H9 (cell line): ENCODE measurements at regions not wholly inside any gene's neighbourhood (a gene's known extent, or its start where the extent isn't known, plus 50 kb on each side); places are given as distances from the start of the nearest gene placed in this dataset.

Source experiments
- DNase-seq: peaks from one replicate; pipeline ENCODE4 v3.0.0-alpha.2; 2017
- H2AFZ ChIP-seq: one replicate; pipeline ENCODE4 v1.6.1; 2013; ENCODE audit warnings: mild to moderate bottlenecking, low read length, control low read depth, moderate library complexity
- H2AK5ac ChIP-seq: 2 replicates; pipeline ENCODE4 v1.6.1; 2013; ENCODE audit warnings: low read length, control low read depth, mixed read lengths; ENCODE audit not compliant: insufficient read length
- H2BK120ac ChIP-seq: one replicate; pipeline ENCODE4 v1.6.1; 2013; ENCODE audit warnings: low read depth, mild to moderate bottlenecking, low read length, control low read depth, inconsistent platforms; ENCODE audit not compliant: poor library complexity, severe bottlenecking
- H2BK12ac ChIP-seq: 2 replicates; pipeline ENCODE4 v1.6.1; 2013; ENCODE audit warnings: low read length, control low read depth, mixed read lengths, low read depth; ENCODE audit not compliant: insufficient read length
- H2BK15ac ChIP-seq: 2 replicates; pipeline ENCODE4 v1.6.1; 2013; ENCODE audit warnings: low read depth, low read length, control low read depth
- H2BK20ac ChIP-seq: one replicate; pipeline ENCODE4 v1.6.1; 2013; ENCODE audit warnings: low read depth, mild to moderate bottlenecking, low read length, control low read depth, inconsistent platforms; ENCODE audit not compliant: poor library complexity, severe bottlenecking
- H2BK5ac ChIP-seq: 2 replicates; pipeline ENCODE4 v1.6.1; 2013; ENCODE audit warnings: low read length, control low read depth, mixed read lengths; ENCODE audit not compliant: insufficient read length
- H3K14ac ChIP-seq: 2 replicates; pipeline ENCODE4 v1.6.1; 2013; ENCODE audit warnings: low read length, control low read depth; ENCODE audit not compliant: insufficient read depth
- H3K18ac ChIP-seq: 2 replicates; pipeline ENCODE4 v1.6.1; 2013; ENCODE audit warnings: low read depth, mild to moderate bottlenecking, mixed read lengths, low read length, control low read depth; ENCODE audit not compliant: insufficient read length
- H3K23ac ChIP-seq: 2 replicates; pipeline ENCODE4 v1.6.1; 2013; ENCODE audit warnings: low read length, control low read depth, mixed read lengths, low read depth; ENCODE audit not compliant: insufficient read length
- H3K23me2 ChIP-seq: 2 replicates; pipeline ENCODE4 v1.6.1; 2013; ENCODE audit warnings: low read depth, mild to moderate bottlenecking, mixed read lengths, low read length, control low read depth; ENCODE audit not compliant: insufficient read length, poor library complexity, severe bottlenecking
- H3K27ac ChIP-seq: 2 replicates; pipeline ENCODE4 v1.5.1; 2013; ENCODE audit warnings: low read length, control low read depth, mixed read lengths, low read depth; ENCODE audit not compliant: insufficient read length
- H3K27me3 ChIP-seq: 2 replicates; pipeline ENCODE4 v1.6.1; 2013; ENCODE audit warnings: low read length, control low read depth, inconsistent platforms; ENCODE audit not compliant: insufficient read depth
- H3K4ac ChIP-seq: 2 replicates; pipeline ENCODE4 v1.6.1; 2013; ENCODE audit warnings: low read depth, mild to moderate bottlenecking, control low read depth, inconsistent platforms, low read length, moderate library complexity
- H3K4me1 ChIP-seq: 2 replicates; pipeline ENCODE4 v1.6.1; 2013; ENCODE audit warnings: low read length, control low read depth, inconsistent platforms; ENCODE audit not compliant: insufficient read depth
- H3K4me2 ChIP-seq: 2 replicates; pipeline ENCODE4 v1.6.1; 2013; ENCODE audit warnings: low read length, control low read depth, mixed read lengths; ENCODE audit not compliant: insufficient read length, insufficient read depth
- H3K56ac ChIP-seq: 2 replicates; pipeline ENCODE4 v1.6.1; 2013; ENCODE audit warnings: low read depth, mild to moderate bottlenecking, mixed read lengths, low read length, control low read depth; ENCODE audit not compliant: insufficient read length
- H3K79me1 ChIP-seq: 2 replicates; pipeline ENCODE4 v1.6.1; 2013; ENCODE audit warnings: low read depth, mild to moderate bottlenecking, moderate library complexity, low read length, control low read depth, inconsistent platforms; ENCODE audit not compliant: insufficient read depth, poor library complexity, severe bottlenecking
- H3K79me2 ChIP-seq: 2 replicates; pipeline ENCODE4 v1.6.1; 2013; ENCODE audit warnings: low read length, control low read depth, inconsistent platforms; ENCODE audit not compliant: insufficient read depth
- H3K9ac ChIP-seq: 2 replicates; pipeline ENCODE4 v1.6.1; 2013; ENCODE audit warnings: low read length, control low read depth, mixed read lengths; ENCODE audit not compliant: insufficient read length; ENCODE audit errors: extremely low read depth
- H3K9me3 ChIP-seq: one replicate; pipeline ENCODE4 v1.6.1; 2013; ENCODE audit warnings: low read depth, low read length, inconsistent platforms; ENCODE audit not compliant: control insufficient read depth
- H3T11ph ChIP-seq: one replicate; pipeline ENCODE4 v1.6.1; 2013; ENCODE audit warnings: mild to moderate bottlenecking, low read length, control low read depth, inconsistent platforms
- H4K20me1 ChIP-seq: one replicate; pipeline ENCODE4 v1.6.1; 2013; ENCODE audit not compliant: control insufficient read depth, insufficient read length, insufficient read depth
- H4K5ac ChIP-seq: 2 replicates; pipeline ENCODE4 v1.6.1; 2013; ENCODE audit warnings: low read depth, mild to moderate bottlenecking, mixed read lengths, low read length, control low read depth; ENCODE audit not compliant: insufficient read length
- H4K8ac ChIP-seq: replicated peaks from 2 replicates; pipeline ENCODE4 v1.6.1; 2013; ENCODE audit warnings: low read length, control low read depth, mixed read lengths, low read depth; ENCODE audit not compliant: insufficient read length
- H4K91ac ChIP-seq: 2 replicates; pipeline ENCODE4 v1.6.1; 2013; ENCODE audit warnings: low read depth, mild to moderate bottlenecking, moderate library complexity, mixed read lengths, low read length, control low read depth; ENCODE audit not compliant: insufficient read length
- H3K27ac Mint-ChIP-seq, 3 experiments: 2 replicates in 2 of 3; 3 replicates in 1 of 3; pipeline ENCODE4 v1.8.0; 2020 to 2021; ENCODE audit warnings: mixed read lengths in 3 of 3, mild to moderate bottlenecking in 1 of 3, moderate library complexity in 1 of 3
- H3K27me3 Mint-ChIP-seq: 2 replicates; pipeline ENCODE4 v1.8.0; 2021; ENCODE audit warnings: low read depth, mild to moderate bottlenecking, moderate library complexity, mixed read lengths
- H3K36me3 Mint-ChIP-seq, 3 experiments: 2 replicates in 2 of 3; 3 replicates in 1 of 3; pipeline ENCODE4 v1.8.0; 2020 to 2021; ENCODE audit warnings: low read depth in 3 of 3, mixed read lengths in 3 of 3; ENCODE audit not compliant: insufficient read depth in 1 of 3
- H3K4me1 Mint-ChIP-seq, 2 experiments: 2 replicates each; pipeline ENCODE4 v1.8.0; 2020; ENCODE audit warnings: mixed read lengths in 2 of 2
- H3K4me3 Mint-ChIP-seq, 2 experiments: 2 replicates in 1 of 2; 3 replicates in 1 of 2; pipeline ENCODE4 v1.8.0; 2020 to 2021; ENCODE audit warnings: mild to moderate bottlenecking in 2 of 2, mixed read lengths in 2 of 2, moderate library complexity in 1 of 2
- H3K9me3 Mint-ChIP-seq, 2 experiments: 2 replicates in 1 of 2; 3 replicates in 1 of 2; pipeline ENCODE4 v1.8.0; 2020; ENCODE audit warnings: mild to moderate bottlenecking in 2 of 2, mixed read lengths in 2 of 2, moderate library complexity in 1 of 2
- WGBS: extraction: QIAGEN DNeasy Blood & Tissue Kit; methylation state at CpG from one replicate; pipeline ENCODE4 v1.1.7; 2013; ENCODE audit warnings: missing lambda C conversion rate, low lambda C conversion rate, mixed read lengths; ENCODE audit not compliant: insufficient read length; ENCODE audit errors: extremely low coverage; 5-methylcytosine and 5-hydroxymethylcytosine counted together
- TF ChIP-seq, protein P1 (sequence below): fragments of 200-600 bp; sonication (generic); conservative IDR thresholded peaks from 3 replicates; pipeline ENCODE4 v1.8.0; 2021; ENCODE audit warnings: antibody characterized with exemption, mild to moderate bottlenecking

GRCh38 chr1:229147072-229147471, 123.8 kb upstream of the RAB4A start:
- Histone ChIP-seq H4K20me1 (no peaks in the 10 kb centered on the region), H3K4me2 (no peak overlapping the region), H3K14ac (no peak overlapping the region), H3K23me2 (no peaks in the 10 kb centered on the region), H2BK15ac (no peak overlapping the region), H3K9me3 (no peaks in the 10 kb centered on the region), H2BK120ac (no peak overlapping the region), H3T11ph (no peak overlapping the region), H2BK12ac (no peak overlapping the region), H3K79me2 (no peaks in the 10 kb centered on the region), H2AFZ (no peak overlapping the region), H3K18ac (no peak overlapping the region), H4K91ac (no peak overlapping the region), H3K56ac (no peak overlapping the region), H2BK5ac (no peak overlapping the region), H2AK5ac (no peak overlapping the region), H3K79me1 (no peaks in the 10 kb centered on the region), H3K4me1 (peaks cover 11% of the 10 kb centered on the region; the same call in 1 of the 2 replicates), H3K27me3 (no peaks in the 10 kb centered on the region), H4K5ac (no peak overlapping the region), H4K8ac (no peak overlapping the region), H3K27ac (no peak overlapping the region), H3K9ac (no peak overlapping the region), H3K23ac (no peak overlapping the region), H2BK20ac (no peak overlapping the region), H3K4ac (no peak overlapping the region)
- no peaks in the 10 kb centered on the region for H3K36me3 Mint-ChIP-seq
- no CpG with 5 or more reads among the region's 16 CpGs for WGBS
- H3K9me3 Mint-ChIP-seq = no peaks in the 10 kb centered on the region
- H3K27me3 Mint-ChIP-seq = peaks cover 18% of the 10 kb centered on the region
- H3K27ac Mint-ChIP-seq = no peak overlapping the region
- DNase-seq = no peak
- H3K4me1 Mint-ChIP-seq = peaks cover 9% of the 10 kb centered on the region in 2 experiments
- H3K4me3 Mint-ChIP-seq = no peak overlapping the region
- TF ChIP-seq, protein P1, sequence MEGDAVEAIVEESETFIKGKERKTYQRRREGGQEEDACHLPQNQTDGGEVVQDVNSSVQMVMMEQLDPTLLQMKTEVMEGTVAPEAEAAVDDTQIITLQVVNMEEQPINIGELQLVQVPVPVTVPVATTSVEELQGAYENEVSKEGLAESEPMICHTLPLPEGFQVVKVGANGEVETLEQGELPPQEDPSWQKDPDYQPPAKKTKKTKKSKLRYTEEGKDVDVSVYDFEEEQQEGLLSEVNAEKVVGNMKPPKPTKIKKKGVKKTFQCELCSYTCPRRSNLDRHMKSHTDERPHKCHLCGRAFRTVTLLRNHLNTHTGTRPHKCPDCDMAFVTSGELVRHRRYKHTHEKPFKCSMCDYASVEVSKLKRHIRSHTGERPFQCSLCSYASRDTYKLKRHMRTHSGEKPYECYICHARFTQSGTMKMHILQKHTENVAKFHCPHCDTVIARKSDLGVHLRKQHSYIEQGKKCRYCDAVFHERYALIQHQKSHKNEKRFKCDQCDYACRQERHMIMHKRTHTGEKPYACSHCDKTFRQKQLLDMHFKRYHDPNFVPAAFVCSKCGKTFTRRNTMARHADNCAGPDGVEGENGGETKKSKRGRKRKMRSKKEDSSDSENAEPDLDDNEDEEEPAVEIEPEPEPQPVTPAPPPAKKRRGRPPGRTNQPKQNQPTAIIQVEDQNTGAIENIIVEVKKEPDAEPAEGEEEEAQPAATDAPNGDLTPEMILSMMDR = no peak
